ENCODE measurements at regions not wholly inside any gene's neighbourhood (a gene's known extent, or its start where the extent isn't known, plus 50 kb on each side); places are given as distances from the start of the nearest gene placed in this dataset.

DNA sequence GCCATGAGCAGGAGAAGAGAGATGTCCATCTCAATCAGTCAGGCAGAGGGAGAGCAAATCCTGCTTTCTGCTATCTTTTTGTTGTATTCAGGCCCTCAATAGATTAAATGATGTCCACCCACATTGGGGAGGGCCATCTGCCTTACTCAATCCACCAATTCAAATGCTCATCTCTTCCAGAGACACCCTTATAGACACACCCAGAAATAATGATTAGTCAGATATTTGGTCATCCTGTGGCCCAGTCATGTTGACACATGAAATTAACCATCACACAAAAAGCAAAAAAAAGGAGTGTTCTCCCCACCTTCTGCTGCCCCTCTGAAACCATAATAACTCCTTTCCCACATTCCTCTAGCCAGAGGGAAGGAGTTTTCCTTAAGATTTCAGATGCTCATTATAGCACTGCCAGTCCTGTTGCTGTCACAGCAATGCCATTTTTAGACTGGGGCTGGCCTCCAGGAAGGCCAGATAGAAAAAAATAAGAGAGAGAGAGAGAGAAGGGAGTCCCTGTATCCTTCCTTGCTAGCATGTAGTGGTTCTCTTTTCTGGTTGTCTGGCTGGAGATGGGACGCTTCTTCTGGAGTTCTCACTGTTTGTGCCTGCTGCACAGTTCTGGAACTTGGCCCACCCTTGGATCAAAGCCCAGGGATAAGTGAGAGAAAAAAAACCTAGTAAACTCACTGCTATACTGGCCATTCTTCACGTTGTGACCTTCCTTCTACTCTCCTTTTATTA, 177.7 kb downstream of the RBM46 start:
- TF ChIP-seq, protein P1, sequence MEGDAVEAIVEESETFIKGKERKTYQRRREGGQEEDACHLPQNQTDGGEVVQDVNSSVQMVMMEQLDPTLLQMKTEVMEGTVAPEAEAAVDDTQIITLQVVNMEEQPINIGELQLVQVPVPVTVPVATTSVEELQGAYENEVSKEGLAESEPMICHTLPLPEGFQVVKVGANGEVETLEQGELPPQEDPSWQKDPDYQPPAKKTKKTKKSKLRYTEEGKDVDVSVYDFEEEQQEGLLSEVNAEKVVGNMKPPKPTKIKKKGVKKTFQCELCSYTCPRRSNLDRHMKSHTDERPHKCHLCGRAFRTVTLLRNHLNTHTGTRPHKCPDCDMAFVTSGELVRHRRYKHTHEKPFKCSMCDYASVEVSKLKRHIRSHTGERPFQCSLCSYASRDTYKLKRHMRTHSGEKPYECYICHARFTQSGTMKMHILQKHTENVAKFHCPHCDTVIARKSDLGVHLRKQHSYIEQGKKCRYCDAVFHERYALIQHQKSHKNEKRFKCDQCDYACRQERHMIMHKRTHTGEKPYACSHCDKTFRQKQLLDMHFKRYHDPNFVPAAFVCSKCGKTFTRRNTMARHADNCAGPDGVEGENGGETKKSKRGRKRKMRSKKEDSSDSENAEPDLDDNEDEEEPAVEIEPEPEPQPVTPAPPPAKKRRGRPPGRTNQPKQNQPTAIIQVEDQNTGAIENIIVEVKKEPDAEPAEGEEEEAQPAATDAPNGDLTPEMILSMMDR (conservative IDR thresholded peaks at IDR 0.05), result no peak
- no peak for TF ChIP-seq ZFX (IDR thresholded peaks at IDR 0.05)
